Smooth muscle cell (in vitro differentiated cells): ENCODE measurements at regions not wholly inside any gene's neighbourhood (a gene's known extent, or its start where the extent isn't known, plus 50 kb on each side); places are given as distances from the start of the nearest gene placed in this dataset.

Experiments
- DNase-seq: peaks from one replicate; lab custom pipeline; 2025; ENCODE audit not compliant: unreplicated experiment; lab: John Stamatoyannopoulos, UW
- H2AFZ ChIP-seq: fragments of 200-600 bp; sonication (generic); 2 replicates; pipeline ENCODE4 v1.6.0; 2016; ENCODE audit warnings: antibody characterized with exemption, low read depth, mild to moderate bottlenecking
- H3F3A ChIP-seq: fragments of 200-600 bp; sonication (generic); 2 replicates; pipeline ENCODE4 v1.6.0; 2017; ENCODE audit warnings: antibody characterized with exemption, low read depth
- H3K27ac ChIP-seq: fragments of 200-600 bp; sonication (generic); 2 replicates; pipeline ENCODE4 v1.5.1; 2016; ENCODE audit warnings: low read depth, mild to moderate bottlenecking
- H3K27me3 ChIP-seq: fragments of 200-600 bp; sonication (generic); 2 replicates; pipeline ENCODE4 v1.6.1; 2016; ENCODE audit warnings: low read depth, mild to moderate bottlenecking
- H3K36me3 ChIP-seq: fragments of 200-600 bp; sonication (generic); 2 replicates; pipeline ENCODE4 v1.5.1; 2016; ENCODE audit warnings: low read depth
- H3K4me1 ChIP-seq: fragments of 200-600 bp; sonication (generic); 2 replicates; pipeline ENCODE4 v1.5.1; 2016; ENCODE audit warnings: low read depth
- H3K4me2 ChIP-seq: fragments of 200-600 bp; sonication (generic); 2 replicates; pipeline ENCODE4 v1.6.0; 2016; ENCODE audit warnings: mild to moderate bottlenecking
- H3K4me3 ChIP-seq: fragments of 200-600 bp; sonication (generic); 2 replicates; pipeline ENCODE4 v1.5.1; 2016; ENCODE audit warnings: mild to moderate bottlenecking
- H3K79me2 ChIP-seq: fragments of 200-600 bp; sonication (generic); 2 replicates; pipeline ENCODE4 v1.6.0; 2016; ENCODE audit warnings: low read depth, mild to moderate bottlenecking
- H3K9ac ChIP-seq: fragments of 200-600 bp; sonication (generic); 2 replicates; pipeline ENCODE4 v1.6.0; 2016; ENCODE audit warnings: low read depth
- H3K9me3 ChIP-seq: fragments of 200-600 bp; sonication (generic); replicated peaks from 2 replicates; pipeline ENCODE4 v1.5.1; 2016; ENCODE audit warnings: low read depth
- H4K20me1 ChIP-seq: fragments of 200-600 bp; sonication (generic); 2 replicates; pipeline ENCODE4 v1.6.0; 2016; ENCODE audit warnings: low read depth
- WGBS: methylation state at CpG from one replicate; pipeline ENCODE4 v1.1.7; 2016; ENCODE audit warnings: low lambda C conversion rate; 5-methylcytosine and 5-hydroxymethylcytosine counted together
- TF ChIP-seq, protein P1 (sequence below): fragments of 200-600 bp; sonication (generic); IDR thresholded peaks from 2 replicates; pipeline ENCODE4 v1.5.1; 2017; ENCODE audit warnings: borderline replicate concordance, mild to moderate bottlenecking, antibody characterized with exemption; ENCODE audit not compliant: insufficient read depth, poor library complexity, severe bottlenecking

DNA sequence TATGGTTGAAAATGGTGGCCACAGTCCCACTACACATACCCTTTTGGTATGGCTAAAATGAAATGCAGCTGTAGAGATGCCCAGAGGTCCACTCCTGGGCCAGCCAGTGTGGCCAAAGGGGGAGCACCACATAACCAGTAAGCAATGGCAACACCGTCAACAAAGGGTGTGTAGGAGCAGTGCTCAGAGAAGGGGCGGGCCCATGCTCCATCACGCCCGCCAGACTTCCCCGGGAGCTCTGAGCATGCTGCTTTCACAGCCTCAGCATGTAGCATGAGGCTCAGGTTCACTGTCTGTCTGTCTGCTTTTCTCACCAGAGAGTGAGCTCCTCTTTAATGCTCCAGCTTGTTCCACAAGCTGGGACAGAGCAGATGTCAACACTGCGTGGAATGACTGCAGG, 537.6 kb downstream of the MATN1 start:
- Histone ChIP-seq H3K9me3 (no peaks in the 10 kb centered on the region), H3K4me1 (peaks cover 3% of the 10 kb centered on the region), H2AFZ (no peak overlapping the region), H3K27me3 (peaks cover 40% of the 10 kb centered on the region), H3F3A (no peaks in the 10 kb centered on the region), H3K27ac (no peak overlapping the region), H3K4me2 (no peak overlapping the region), H3K9ac (no peak overlapping the region), H4K20me1 (no peaks in the 10 kb centered on the region), H3K79me2 (no peaks in the 10 kb centered on the region), H3K36me3 (no peaks in the 10 kb centered on the region), H3K4me3 (no peak overlapping the region)
- TF ChIP-seq, protein P1, sequence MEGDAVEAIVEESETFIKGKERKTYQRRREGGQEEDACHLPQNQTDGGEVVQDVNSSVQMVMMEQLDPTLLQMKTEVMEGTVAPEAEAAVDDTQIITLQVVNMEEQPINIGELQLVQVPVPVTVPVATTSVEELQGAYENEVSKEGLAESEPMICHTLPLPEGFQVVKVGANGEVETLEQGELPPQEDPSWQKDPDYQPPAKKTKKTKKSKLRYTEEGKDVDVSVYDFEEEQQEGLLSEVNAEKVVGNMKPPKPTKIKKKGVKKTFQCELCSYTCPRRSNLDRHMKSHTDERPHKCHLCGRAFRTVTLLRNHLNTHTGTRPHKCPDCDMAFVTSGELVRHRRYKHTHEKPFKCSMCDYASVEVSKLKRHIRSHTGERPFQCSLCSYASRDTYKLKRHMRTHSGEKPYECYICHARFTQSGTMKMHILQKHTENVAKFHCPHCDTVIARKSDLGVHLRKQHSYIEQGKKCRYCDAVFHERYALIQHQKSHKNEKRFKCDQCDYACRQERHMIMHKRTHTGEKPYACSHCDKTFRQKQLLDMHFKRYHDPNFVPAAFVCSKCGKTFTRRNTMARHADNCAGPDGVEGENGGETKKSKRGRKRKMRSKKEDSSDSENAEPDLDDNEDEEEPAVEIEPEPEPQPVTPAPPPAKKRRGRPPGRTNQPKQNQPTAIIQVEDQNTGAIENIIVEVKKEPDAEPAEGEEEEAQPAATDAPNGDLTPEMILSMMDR = no peak
- DNase-seq = no peak
- 72% methylated on average over 6 of the region's 6 CpGs for WGBS

DNA sequence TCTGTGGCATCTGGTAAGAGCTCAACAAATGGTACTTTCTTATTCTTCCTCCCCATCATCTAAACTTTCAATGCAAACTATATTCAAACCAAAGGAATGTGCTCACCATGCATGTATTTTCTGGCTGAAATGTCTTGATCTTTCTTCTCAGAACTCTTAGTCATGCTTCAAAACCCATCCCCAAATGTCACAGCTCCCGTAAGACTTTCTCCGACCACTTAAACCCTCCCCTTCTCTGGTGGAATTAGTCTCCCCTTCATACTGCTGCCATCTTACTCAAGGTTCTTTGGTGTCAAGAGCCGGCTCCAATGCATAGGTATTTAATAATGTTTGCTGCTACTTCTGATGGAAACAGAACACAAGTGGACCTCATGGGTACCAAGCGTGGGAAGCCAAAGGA, 538.1 kb downstream of the MATN1 start:
- no peaks in the 10 kb centered on the region for H3F3A ChIP-seq
- H2AFZ ChIP-seq = no peak overlapping the region
- H3K9me3 ChIP-seq = no peaks in the 10 kb centered on the region
- H3K27ac ChIP-seq = no peak overlapping the region
- H3K4me3 ChIP-seq = no peak overlapping the region
- TF ChIP-seq, protein P1 = no peak
- H3K79me2 ChIP-seq = no peaks in the 10 kb centered on the region
- no peaks in the 10 kb centered on the region for H3K36me3 ChIP-seq
- no peak overlapping the region for H3K9ac ChIP-seq
- no peaks in the 10 kb centered on the region for H4K20me1 ChIP-seq
- no peaks in the 10 kb centered on the region for H3K4me1 ChIP-seq
- no peak overlapping the region for H3K4me2 ChIP-seq
- DNase-seq = no peak
- peaks cover 40% of the 10 kb centered on the region for H3K27me3 ChIP-seq
- WGBS = 79% methylated on average over 4 of the region's 4 CpGs

DNA sequence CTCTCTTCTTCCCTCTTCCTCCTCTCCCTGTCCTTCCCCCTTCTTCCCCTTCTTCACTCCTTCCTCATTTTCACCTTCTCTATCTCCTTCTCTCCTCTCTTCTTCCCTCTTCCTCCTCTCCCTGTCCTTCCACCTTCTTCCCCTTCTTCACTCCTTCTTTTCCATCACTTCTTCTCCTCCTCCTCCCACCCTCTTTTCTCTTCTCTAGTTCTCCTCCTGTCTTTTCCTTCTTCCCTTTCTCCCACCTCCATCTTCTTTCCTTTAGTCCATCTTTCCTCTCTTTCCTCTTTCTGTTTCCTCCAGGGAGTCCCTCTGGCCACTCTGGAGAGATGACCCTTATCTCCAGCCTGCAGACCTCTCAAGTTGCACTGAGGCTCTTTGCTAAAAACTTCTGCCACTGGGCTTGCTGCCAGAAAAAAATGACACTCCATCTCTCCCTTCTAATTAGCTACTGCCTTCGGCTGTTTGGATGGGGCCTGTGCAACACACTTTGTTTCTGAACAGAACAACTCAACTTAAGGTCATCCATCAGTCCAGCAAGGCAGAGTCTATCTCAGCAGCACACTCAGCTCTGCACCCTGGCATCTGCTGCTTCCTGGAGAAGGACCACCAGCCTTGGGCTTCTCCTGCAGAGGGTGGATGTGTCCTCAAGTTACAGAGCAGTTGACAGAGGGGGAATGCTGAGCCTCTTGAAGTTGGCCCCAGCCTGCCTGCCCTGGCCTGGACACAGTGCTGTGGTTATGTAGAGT, 538.8 kb downstream of the MATN1 start:
- TF ChIP-seq, protein P1 = no peak
- 60% methylated on average over 1 of the region's 1 CpG for WGBS

DNA sequence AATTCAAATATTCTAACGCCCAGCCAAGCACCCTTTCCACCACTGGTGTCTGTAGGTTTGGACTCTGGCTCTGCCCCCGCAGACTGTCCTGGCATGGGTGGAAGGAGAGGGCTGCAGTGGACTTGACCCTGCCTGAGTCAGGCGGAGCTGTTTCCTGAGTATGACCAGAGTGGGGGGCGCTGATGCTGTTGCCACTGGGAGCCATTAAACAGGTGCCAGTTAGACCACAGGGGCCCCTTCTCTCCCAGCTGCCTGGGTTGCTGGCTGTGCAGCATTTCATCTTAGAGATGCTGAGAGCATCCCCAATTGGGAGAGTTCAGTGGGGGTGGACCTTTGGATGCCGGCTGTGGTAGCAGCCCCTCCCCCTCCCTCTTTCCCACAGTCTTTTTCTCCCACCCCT, 539.5 kb downstream of the MATN1 start:
- 96% methylated on average over 4 of the region's 5 CpGs for WGBS
- Histone ChIP-seq H3K79me2 (no peaks in the 10 kb centered on the region), H3K9ac (no peak overlapping the region), H3K4me1 (no peaks in the 10 kb centered on the region), H3K4me2 (no peak overlapping the region), H4K20me1 (no peaks in the 10 kb centered on the region), H2AFZ (no peak overlapping the region), H3K27me3 (peaks cover 40% of the 10 kb centered on the region), H3K9me3 (no peaks in the 10 kb centered on the region), H3F3A (no peaks in the 10 kb centered on the region), H3K27ac (no peak overlapping the region), H3K36me3 (no peaks in the 10 kb centered on the region), H3K4me3 (no peak overlapping the region)
- TF ChIP-seq, protein P1 = no peak
- no peak for DNase-seq

More for the DNA sequence above, 538.8 kb downstream of the MATN1 start:
- Histone ChIP-seq H3K4me1 (no peaks in the 10 kb centered on the region), H3K9ac (no peak overlapping the region), H3K27me3 (peaks cover 40% of the 10 kb centered on the region), H3K27ac (no peak overlapping the region), H3K4me3 (no peak overlapping the region), H3K9me3 (no peaks in the 10 kb centered on the region), H3K36me3 (no peaks in the 10 kb centered on the region), H2AFZ (no peak overlapping the region), H3K4me2 (no peak overlapping the region), H3F3A (no peaks in the 10 kb centered on the region), H4K20me1 (no peaks in the 10 kb centered on the region), H3K79me2 (no peaks in the 10 kb centered on the region)
- no peak for DNase-seq
